ENCODE measurements at regions not wholly inside any gene's neighbourhood (a gene's known extent, or its start where the extent isn't known, plus 50 kb on each side); places are given as distances from the start of the nearest gene placed in this dataset.

GRCh38 chr3:164515256-164515655 is 563.0 kb downstream of the SI start:
- H3K27me3 Mint-ChIP-seq: no peaks in the 10 kb centered on the region
- H3K27ac Mint-ChIP-seq: no peak overlapping the region
- no peak for DNase-seq
- POLR2A ChIA-PET: no interaction called here
- no peaks in the 10 kb centered on the region for H3K4me1 Mint-ChIP-seq
- H3K36me3 Mint-ChIP-seq (ENCODE audit: low read depth): no peaks in the 10 kb centered on the region
- CTCF ChIA-PET: no interaction called here
- H3K4me3 Mint-ChIP-seq: no peak overlapping the region
- no peaks in the 10 kb centered on the region for H3K9me3 Mint-ChIP-seq

DNA sequence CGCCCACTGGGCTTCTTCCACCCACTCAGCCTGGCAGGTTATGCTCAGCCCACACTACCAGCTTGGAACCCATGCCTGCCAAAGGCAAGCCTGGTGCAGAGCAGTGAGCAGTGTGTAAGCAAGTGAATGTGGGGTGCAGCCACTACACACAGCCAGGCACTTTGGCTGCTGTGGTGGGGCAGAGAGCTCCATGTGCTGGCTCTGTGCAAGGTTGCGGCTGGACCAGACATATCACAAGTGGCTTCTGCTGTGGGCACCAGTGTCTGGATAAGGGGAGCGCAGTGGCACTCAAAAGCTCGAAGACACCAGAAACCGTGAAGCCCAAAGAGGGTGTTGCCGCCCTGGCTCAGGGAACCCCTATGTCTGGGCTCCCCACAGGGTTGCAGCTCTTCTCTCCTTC is 563.7 kb downstream of the SI start:
- H3K4me1 Mint-ChIP-seq: no peaks in the 10 kb centered on the region
- no peaks in the 10 kb centered on the region for H3K9me3 Mint-ChIP-seq
- H3K27ac Mint-ChIP-seq: no peak overlapping the region
- POLR2A ChIA-PET: no interaction called here
- no peaks in the 10 kb centered on the region for H3K36me3 Mint-ChIP-seq (ENCODE audit: low read depth)
- CTCF ChIA-PET: no interaction called here
- no peak overlapping the region for H3K4me3 Mint-ChIP-seq
- H3K27me3 Mint-ChIP-seq: no peaks in the 10 kb centered on the region
- no peak for DNase-seq

DNA sequence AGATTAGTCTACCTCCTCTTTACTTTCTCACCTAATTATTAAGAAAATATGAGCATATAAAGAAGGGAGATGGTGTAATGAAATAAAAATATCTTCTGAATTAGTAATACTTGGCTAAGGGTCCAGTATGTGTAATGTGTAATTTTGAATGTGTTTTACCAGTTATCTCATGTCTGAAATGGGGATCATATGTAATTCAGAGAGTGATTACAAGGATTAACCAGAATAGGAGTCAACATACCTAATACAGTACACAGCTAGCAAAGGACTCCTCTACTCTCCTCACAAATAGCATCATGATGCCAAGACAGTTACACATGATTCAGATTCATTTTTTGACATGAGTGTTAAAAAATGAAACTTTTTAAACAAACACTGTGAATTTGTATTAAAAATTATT is 570.4 kb downstream of the SI start:
- Mint-ChIP-seq H3K4me1 (no peaks in the 10 kb centered on the region), H3K9me3 (peaks cover 6% of the 10 kb centered on the region), H3K4me3 (no peak overlapping the region), H3K36me3 (ENCODE audit: low read depth) (no peaks in the 10 kb centered on the region), H3K27me3 (no peaks in the 10 kb centered on the region), H3K27ac (no peak overlapping the region)
- ChIA-PET POLR2A (no interaction called here), CTCF (no interaction called here)
- no peak for DNase-seq

- no peaks in the 10 kb centered on the region for H3K27me3 Mint-ChIP-seq
- no peak for DNase-seq
- no peak overlapping the region for H3K27ac Mint-ChIP-seq
- ChIA-PET POLR2A (no interaction called here), CTCF (no interaction called here)
- no peaks in the 10 kb centered on the region for H3K4me1 Mint-ChIP-seq
- H3K4me3 Mint-ChIP-seq: no peak overlapping the region
- no peaks in the 10 kb centered on the region for H3K36me3 Mint-ChIP-seq (ENCODE audit: low read depth)
- peaks cover 3% of the 10 kb centered on the region for H3K9me3 Mint-ChIP-seq
Measured at GRCh38 chr3:164498917-164499316, 579.4 kb downstream of the SI start.

GRCh38 chr3:164488893-164489292 is 589.4 kb downstream of the SI start:
- POLR2A ChIA-PET: no interaction called here
- Mint-ChIP-seq H3K9me3 (no peaks in the 10 kb centered on the region), H3K4me1 (no peaks in the 10 kb centered on the region), H3K36me3 (ENCODE audit: low read depth) (no peaks in the 10 kb centered on the region), H3K4me3 (no peak overlapping the region), H3K27me3 (no peaks in the 10 kb centered on the region), H3K27ac (no peak overlapping the region)
- CTCF ChIA-PET: no interaction called here
- no peak for DNase-seq

DNA sequence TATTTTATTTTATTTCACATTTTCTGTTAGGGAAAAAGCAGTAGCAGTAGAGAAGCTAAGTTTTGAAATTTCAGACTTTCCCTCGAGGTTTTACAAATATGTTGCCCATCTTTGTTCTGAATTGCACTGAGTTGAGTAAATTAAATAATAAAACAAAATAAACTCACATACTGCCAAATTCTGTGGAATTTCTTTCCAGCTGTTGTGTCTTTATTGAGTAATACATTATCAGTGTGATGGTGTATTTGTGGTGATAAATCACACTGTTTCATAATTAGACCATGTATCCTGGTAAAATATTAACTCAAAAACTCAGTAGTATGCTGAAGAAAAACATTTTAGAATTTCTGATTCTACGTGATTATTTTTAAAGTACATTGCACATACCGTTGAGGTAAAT is 592.1 kb downstream of the SI start:
- DNase-seq: no peak
- ChIA-PET POLR2A (no interaction called here), CTCF (no interaction called here)
- Mint-ChIP-seq H3K4me1 (no peaks in the 10 kb centered on the region), H3K36me3 (ENCODE audit: low read depth) (no peaks in the 10 kb centered on the region), H3K9me3 (peaks cover 3% of the 10 kb centered on the region), H3K27ac (no peak overlapping the region), H3K4me3 (no peak overlapping the region), H3K27me3 (no peaks in the 10 kb centered on the region)

DNA sequence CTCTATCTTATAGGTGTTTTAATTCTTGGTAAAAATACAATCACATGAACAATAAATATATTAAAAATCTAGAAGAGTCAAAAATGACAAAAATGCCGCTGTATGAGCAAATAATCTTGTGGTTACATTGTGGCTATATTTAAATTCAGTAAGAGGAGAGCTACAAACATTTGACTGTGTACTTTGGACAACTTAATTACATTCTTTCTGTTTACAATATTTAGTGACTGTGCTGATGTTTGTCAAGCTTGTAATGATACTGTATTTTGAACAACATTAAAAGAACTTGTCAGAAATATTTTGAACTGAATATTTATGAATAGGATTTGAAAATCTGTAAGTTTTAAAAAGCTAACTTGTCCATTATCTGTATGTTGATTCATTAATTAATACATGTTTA is 598.3 kb downstream of the SI start:
- ChIA-PET POLR2A (no interaction called here), CTCF (no interaction called here)
- H3K36me3 Mint-ChIP-seq (ENCODE audit: low read depth): no peaks in the 10 kb centered on the region
- no peak overlapping the region for H3K4me3 Mint-ChIP-seq
- H3K27ac Mint-ChIP-seq: no peak overlapping the region
- no peak for DNase-seq
- H3K9me3 Mint-ChIP-seq: peaks cover 3% of the 10 kb centered on the region
- H3K27me3 Mint-ChIP-seq: no peaks in the 10 kb centered on the region
- H3K4me1 Mint-ChIP-seq: no peaks in the 10 kb centered on the region

GRCh38 chr3:164479406-164479805 is 598.9 kb downstream of the SI start:
- Mint-ChIP-seq H3K27me3 (no peaks in the 10 kb centered on the region), H3K9me3 (peaks cover 3% of the 10 kb centered on the region), H3K4me1 (no peaks in the 10 kb centered on the region), H3K36me3 (ENCODE audit: low read depth) (no peaks in the 10 kb centered on the region), H3K27ac (no peak overlapping the region), H3K4me3 (no peak overlapping the region)
- DNase-seq: no peak
- ChIA-PET CTCF (no interaction called here), POLR2A (no interaction called here)

- Mint-ChIP-seq H3K27ac (no peak overlapping the region), H3K4me3 (no peak overlapping the region), H3K27me3 (no peaks in the 10 kb centered on the region), H3K9me3 (peaks cover 3% of the 10 kb centered on the region), H3K4me1 (no peaks in the 10 kb centered on the region), H3K36me3 (ENCODE audit: low read depth) (no peaks in the 10 kb centered on the region)
- POLR2A ChIA-PET: no interaction called here
- DNase-seq: no peak
- CTCF ChIA-PET: no interaction called here
Measured at GRCh38 chr3:164478323-164478722, 600.0 kb downstream of the SI start.

DNA sequence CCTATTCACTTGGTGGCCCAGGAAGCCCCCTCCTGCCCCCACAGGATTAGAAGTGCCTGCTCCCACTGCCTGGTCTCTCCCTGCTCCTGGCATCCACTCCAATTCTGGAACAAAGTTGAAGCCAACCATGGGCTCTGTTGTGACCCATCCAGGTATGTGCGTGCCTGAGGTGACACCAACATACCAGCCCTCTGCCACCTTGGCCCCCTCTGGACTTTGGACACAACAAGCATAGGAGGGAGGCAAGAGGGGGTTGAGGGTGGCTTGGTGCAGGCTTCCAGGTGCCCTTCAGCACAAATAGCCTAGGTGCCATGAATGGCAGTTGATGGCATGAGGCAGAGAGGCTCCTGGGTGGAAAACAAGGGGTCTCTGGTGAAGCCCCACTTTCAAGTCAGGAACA is 600.9 kb downstream of the SI start:
- no peak overlapping the region for H3K27ac Mint-ChIP-seq
- DNase-seq: no peak
- H3K36me3 Mint-ChIP-seq (ENCODE audit: low read depth): no peaks in the 10 kb centered on the region
- no peaks in the 10 kb centered on the region for H3K4me1 Mint-ChIP-seq
- ChIA-PET POLR2A (no interaction called here), CTCF (no interaction called here)
- H3K27me3 Mint-ChIP-seq: no peaks in the 10 kb centered on the region
- H3K9me3 Mint-ChIP-seq: peaks cover 3% of the 10 kb centered on the region
- no peak overlapping the region for H3K4me3 Mint-ChIP-seq

DNA sequence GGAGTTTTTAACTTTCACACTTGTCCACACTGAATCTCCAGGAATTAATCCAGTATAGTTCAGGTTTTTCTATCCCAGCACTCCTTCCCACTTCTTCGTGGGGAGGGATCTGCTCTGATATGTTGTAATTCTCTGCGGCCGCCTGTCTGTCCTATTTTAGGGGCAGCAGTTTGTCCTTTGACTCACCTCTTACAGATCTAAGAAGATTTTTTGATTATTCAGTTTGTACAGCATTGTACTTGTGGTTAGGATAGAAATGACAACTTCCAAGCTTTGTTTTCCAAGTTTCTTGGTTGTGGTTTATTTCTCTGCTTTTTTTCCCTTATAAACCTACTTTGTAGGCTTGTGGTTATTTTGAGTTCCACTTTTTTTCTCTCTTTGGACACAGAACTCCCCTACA is 601.7 kb downstream of the SI start:
- Mint-ChIP-seq H3K4me1 (no peaks in the 10 kb centered on the region), H3K36me3 (ENCODE audit: low read depth) (no peaks in the 10 kb centered on the region), H3K4me3 (no peak overlapping the region), H3K9me3 (no peaks in the 10 kb centered on the region), H3K27me3 (no peaks in the 10 kb centered on the region), H3K27ac (no peak overlapping the region)
- POLR2A ChIA-PET: no interaction called here
- no peak for DNase-seq
- CTCF ChIA-PET: no interaction called here

DNA sequence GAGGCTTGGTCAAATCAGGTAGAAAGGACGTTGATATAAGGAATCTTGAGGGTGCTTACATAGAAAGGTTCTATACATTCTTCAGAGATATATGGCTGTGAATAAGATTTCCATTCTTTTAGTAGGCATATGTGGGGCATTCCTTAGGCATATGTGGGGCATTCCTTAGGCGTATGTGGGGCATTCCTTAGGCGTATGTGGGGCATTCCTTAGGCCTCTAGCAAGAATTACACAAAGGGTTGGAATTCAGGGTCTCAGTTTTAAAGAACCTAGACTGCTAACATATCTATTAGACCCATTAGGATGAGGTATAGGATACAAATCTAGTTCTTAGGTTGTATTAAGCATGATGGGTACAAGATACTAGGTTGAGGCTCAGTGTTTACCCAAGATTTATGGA is 607.8 kb downstream of the SI start:
- no peak for DNase-seq
- H3K27me3 Mint-ChIP-seq: no peaks in the 10 kb centered on the region
- H3K9me3 Mint-ChIP-seq: peaks cover 2% of the 10 kb centered on the region
- CTCF ChIA-PET: no interaction called here
- no peaks in the 10 kb centered on the region for H3K36me3 Mint-ChIP-seq (ENCODE audit: low read depth)
- no peaks in the 10 kb centered on the region for H3K4me1 Mint-ChIP-seq
- H3K4me3 Mint-ChIP-seq: no peak overlapping the region
- H3K27ac Mint-ChIP-seq: no peak overlapping the region
- POLR2A ChIA-PET: no interaction called here

DNA sequence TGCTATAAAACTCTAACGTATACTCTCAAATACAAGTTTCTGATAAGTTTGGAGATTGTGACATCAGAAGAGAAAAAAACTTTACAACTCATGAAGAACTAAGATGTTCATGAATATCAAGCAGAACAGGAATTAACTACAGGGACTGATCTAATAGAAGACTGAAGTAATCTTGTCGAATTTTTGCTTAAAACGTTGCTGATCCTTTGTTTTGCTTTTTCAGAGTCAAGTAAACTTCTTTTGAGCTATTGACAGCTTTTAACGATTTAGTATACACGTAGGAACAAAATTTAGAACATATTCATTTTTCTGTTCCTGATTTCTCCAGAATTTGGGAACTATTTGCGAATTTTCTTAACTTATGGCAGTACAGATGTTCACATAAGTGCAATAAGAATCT is 610.2 kb downstream of the SI start:
- peaks cover 5% of the 10 kb centered on the region for H3K9me3 Mint-ChIP-seq
- CTCF ChIA-PET: no interaction called here
- H3K27me3 Mint-ChIP-seq: no peaks in the 10 kb centered on the region
- H3K4me1 Mint-ChIP-seq: no peaks in the 10 kb centered on the region
- H3K4me3 Mint-ChIP-seq: no peak overlapping the region
- POLR2A ChIA-PET: no interaction called here
- no peaks in the 10 kb centered on the region for H3K36me3 Mint-ChIP-seq (ENCODE audit: low read depth)
- no peak for DNase-seq
- no peak overlapping the region for H3K27ac Mint-ChIP-seq

GRCh38 chr3:164467007-164467406 is 611.3 kb downstream of the SI start:
- Mint-ChIP-seq H3K4me3 (no peak overlapping the region), H3K4me1 (no peaks in the 10 kb centered on the region), H3K27me3 (no peaks in the 10 kb centered on the region), H3K27ac (no peak overlapping the region), H3K9me3 (peaks cover 5% of the 10 kb centered on the region), H3K36me3 (ENCODE audit: low read depth) (no peaks in the 10 kb centered on the region)
- ChIA-PET CTCF (no interaction called here), POLR2A (no interaction called here)
- DNase-seq: no peak

GRCh38 chr3:164465172-164465571 is 613.1 kb downstream of the SI start:
- CTCF ChIA-PET: no interaction called here
- H3K27me3 Mint-ChIP-seq: no peaks in the 10 kb centered on the region
- H3K27ac Mint-ChIP-seq: no peak overlapping the region
- peaks cover 5% of the 10 kb centered on the region for H3K9me3 Mint-ChIP-seq
- H3K4me1 Mint-ChIP-seq: no peaks in the 10 kb centered on the region
- no peak overlapping the region for H3K4me3 Mint-ChIP-seq
- no peaks in the 10 kb centered on the region for H3K36me3 Mint-ChIP-seq (ENCODE audit: low read depth)
- POLR2A ChIA-PET: no interaction called here
- DNase-seq: no peak
